ENCODE measurements at regions not wholly inside any gene's neighbourhood (a gene's known extent, or its start where the extent isn't known, plus 50 kb on each side); places are given as distances from the start of the nearest gene placed in this dataset.

GRCh38 chrX:116239944-116240840 is 69.6 kb downstream of the AGTR2 start:
- no peaks in the 10 kb centered on the region for H3K9me3 ChIP-seq (ENCODE audit: control insufficient read depth in 2 of 3, insufficient read depth in 1 of 3, low read length in 3 of 3)
- H3K4me1 ChIP-seq (ENCODE audit: control insufficient read depth in 2 of 3, insufficient read depth in 2 of 3, low read depth in 1 of 3, low read length in 3 of 3), result no peaks in the 10 kb centered on the region
- no peak overlapping the region for H3K4me3 ChIP-seq (ENCODE audit: low read length in 3 of 3)
- H3K9ac ChIP-seq (ENCODE audit: low read length in 3 of 3), result no peak overlapping the region
- H3K36me3 ChIP-seq (ENCODE audit: control insufficient read depth in 2 of 3, insufficient read depth in 3 of 3, low read length in 3 of 3), result no peaks in the 10 kb centered on the region
- DNase-seq (no peak), FAIRE-seq (no peak)
- no peak overlapping the region for H3K27ac ChIP-seq (ENCODE audit: low read depth in 2 of 2, low read length in 2 of 2)
- TF ChIP-seq, protein P1, sequence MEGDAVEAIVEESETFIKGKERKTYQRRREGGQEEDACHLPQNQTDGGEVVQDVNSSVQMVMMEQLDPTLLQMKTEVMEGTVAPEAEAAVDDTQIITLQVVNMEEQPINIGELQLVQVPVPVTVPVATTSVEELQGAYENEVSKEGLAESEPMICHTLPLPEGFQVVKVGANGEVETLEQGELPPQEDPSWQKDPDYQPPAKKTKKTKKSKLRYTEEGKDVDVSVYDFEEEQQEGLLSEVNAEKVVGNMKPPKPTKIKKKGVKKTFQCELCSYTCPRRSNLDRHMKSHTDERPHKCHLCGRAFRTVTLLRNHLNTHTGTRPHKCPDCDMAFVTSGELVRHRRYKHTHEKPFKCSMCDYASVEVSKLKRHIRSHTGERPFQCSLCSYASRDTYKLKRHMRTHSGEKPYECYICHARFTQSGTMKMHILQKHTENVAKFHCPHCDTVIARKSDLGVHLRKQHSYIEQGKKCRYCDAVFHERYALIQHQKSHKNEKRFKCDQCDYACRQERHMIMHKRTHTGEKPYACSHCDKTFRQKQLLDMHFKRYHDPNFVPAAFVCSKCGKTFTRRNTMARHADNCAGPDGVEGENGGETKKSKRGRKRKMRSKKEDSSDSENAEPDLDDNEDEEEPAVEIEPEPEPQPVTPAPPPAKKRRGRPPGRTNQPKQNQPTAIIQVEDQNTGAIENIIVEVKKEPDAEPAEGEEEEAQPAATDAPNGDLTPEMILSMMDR (IDR thresholded peaks at IDR 0.05; ENCODE audit: borderline replicate concordance, extremely low read depth, insufficient read depth), result no peak
- intact Hi-C loops (cut with DNase I), result no loop called here
- no peaks in the 10 kb centered on the region for H3K27me3 ChIP-seq (ENCODE audit: control insufficient read depth, insufficient read depth, low read length)

DNA sequence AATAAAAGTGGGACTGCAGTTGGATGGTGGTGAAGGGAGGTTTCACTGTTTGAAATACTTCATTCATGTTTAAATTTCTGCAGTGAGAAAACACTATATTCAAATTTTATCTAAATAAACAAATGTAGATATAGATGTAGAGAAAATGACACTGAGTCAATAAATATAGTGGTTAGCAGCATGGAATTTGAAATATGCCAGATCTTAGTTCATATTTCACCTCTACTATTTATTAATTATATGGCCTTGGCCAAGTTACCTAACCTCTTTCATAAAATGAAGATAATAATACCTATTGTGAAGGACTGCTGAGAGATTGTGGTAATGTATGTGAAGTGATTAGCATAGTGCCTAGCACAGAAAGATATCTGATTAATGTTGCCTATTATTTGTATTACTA is 70.5 kb downstream of the AGTR2 start:
- intact Hi-C loops (cut with DNase I), result no loop called here

GRCh38 chrX:116243039-116243438 is 72.5 kb downstream of the AGTR2 start:
- Histone ChIP-seq H3K36me3 (ENCODE audit: control insufficient read depth in 2 of 3, insufficient read depth in 3 of 3, low read length in 3 of 3) (no peaks in the 10 kb centered on the region), H3K9ac (ENCODE audit: low read length in 3 of 3) (no peak overlapping the region), H3K27ac (ENCODE audit: low read depth in 2 of 2, low read length in 2 of 2) (no peak overlapping the region), H3K4me3 (ENCODE audit: low read length in 3 of 3) (no peak overlapping the region), H3K27me3 (ENCODE audit: control insufficient read depth, insufficient read depth, low read length) (no peaks in the 10 kb centered on the region), H3K4me1 (ENCODE audit: control insufficient read depth in 2 of 3, insufficient read depth in 2 of 3, low read depth in 1 of 3, low read length in 3 of 3) (no peaks in the 10 kb centered on the region), H3K9me3 (ENCODE audit: control insufficient read depth in 2 of 3, insufficient read depth in 1 of 3, low read length in 3 of 3) (no peaks in the 10 kb centered on the region)
- intact Hi-C loops (cut with DNase I), result no loop called here
- no peak for DNase-seq
- TF ChIP-seq, protein P1 (IDR thresholded peaks at IDR 0.05; ENCODE audit: borderline replicate concordance, extremely low read depth, insufficient read depth), result no peak
- FAIRE-seq, result no peak

More for the DNA sequence above, 70.5 kb downstream of the AGTR2 start:
- H3K27me3 ChIP-seq (ENCODE audit: control insufficient read depth, insufficient read depth, low read length), result no peaks in the 10 kb centered on the region
- no peak overlapping the region for H3K4me3 ChIP-seq (ENCODE audit: low read length in 3 of 3)
- no peaks in the 10 kb centered on the region for H3K36me3 ChIP-seq (ENCODE audit: control insufficient read depth in 2 of 3, insufficient read depth in 3 of 3, low read length in 3 of 3)
- FAIRE-seq (no peak), DNase-seq (no peak)
- H3K4me1 ChIP-seq (ENCODE audit: control insufficient read depth in 2 of 3, insufficient read depth in 2 of 3, low read depth in 1 of 3, low read length in 3 of 3), result no peaks in the 10 kb centered on the region
- no peak overlapping the region for H3K27ac ChIP-seq (ENCODE audit: low read depth in 2 of 2, low read length in 2 of 2)
- no peak overlapping the region for H3K9ac ChIP-seq (ENCODE audit: low read length in 3 of 3)
- TF ChIP-seq, protein P1 (IDR thresholded peaks at IDR 0.05; ENCODE audit: borderline replicate concordance, extremely low read depth, insufficient read depth), result no peak
- no peaks in the 10 kb centered on the region for H3K9me3 ChIP-seq (ENCODE audit: control insufficient read depth in 2 of 3, insufficient read depth in 1 of 3, low read length in 3 of 3)
